ENCODE measurements at regions not wholly inside any gene's neighbourhood (a gene's known extent, or its start where the extent isn't known, plus 50 kb on each side); places are given as distances from the start of the nearest gene placed in this dataset.

- Mint-ChIP-seq H3K27ac (ENCODE audit: unreplicated experiment) (no peak overlapping the region), H3K36me3 (ENCODE audit: low read depth, unreplicated experiment) (no peaks in the 10 kb centered on the region), H3K4me3 (ENCODE audit: unreplicated experiment) (no peak overlapping the region), H3K9me3 (ENCODE audit: unreplicated experiment) (no peaks in the 10 kb centered on the region), H3K27me3 (ENCODE audit: unreplicated experiment) (no peaks in the 10 kb centered on the region), H3K4me1 (ENCODE audit: unreplicated experiment) (no peaks in the 10 kb centered on the region)
- TF ChIP-seq, protein P1, sequence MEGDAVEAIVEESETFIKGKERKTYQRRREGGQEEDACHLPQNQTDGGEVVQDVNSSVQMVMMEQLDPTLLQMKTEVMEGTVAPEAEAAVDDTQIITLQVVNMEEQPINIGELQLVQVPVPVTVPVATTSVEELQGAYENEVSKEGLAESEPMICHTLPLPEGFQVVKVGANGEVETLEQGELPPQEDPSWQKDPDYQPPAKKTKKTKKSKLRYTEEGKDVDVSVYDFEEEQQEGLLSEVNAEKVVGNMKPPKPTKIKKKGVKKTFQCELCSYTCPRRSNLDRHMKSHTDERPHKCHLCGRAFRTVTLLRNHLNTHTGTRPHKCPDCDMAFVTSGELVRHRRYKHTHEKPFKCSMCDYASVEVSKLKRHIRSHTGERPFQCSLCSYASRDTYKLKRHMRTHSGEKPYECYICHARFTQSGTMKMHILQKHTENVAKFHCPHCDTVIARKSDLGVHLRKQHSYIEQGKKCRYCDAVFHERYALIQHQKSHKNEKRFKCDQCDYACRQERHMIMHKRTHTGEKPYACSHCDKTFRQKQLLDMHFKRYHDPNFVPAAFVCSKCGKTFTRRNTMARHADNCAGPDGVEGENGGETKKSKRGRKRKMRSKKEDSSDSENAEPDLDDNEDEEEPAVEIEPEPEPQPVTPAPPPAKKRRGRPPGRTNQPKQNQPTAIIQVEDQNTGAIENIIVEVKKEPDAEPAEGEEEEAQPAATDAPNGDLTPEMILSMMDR (IDR thresholded peaks at IDR 0.05; ENCODE audit: unreplicated experiment), result no peak
- no peak for DNase-seq (ENCODE audit: low spot score)
These were observed 863.3 kb downstream of the IGSF11 start for GRCh38 chr3:118171236-118171852.

GRCh38 chr3:118180853-118181252 lies 853.8 kb downstream of the IGSF11 start:
- Mint-ChIP-seq H3K4me3 (ENCODE audit: unreplicated experiment) (no peak overlapping the region), H3K36me3 (ENCODE audit: low read depth, unreplicated experiment) (no peaks in the 10 kb centered on the region), H3K9me3 (ENCODE audit: unreplicated experiment) (no peaks in the 10 kb centered on the region), H3K27me3 (ENCODE audit: unreplicated experiment) (no peaks in the 10 kb centered on the region), H3K4me1 (ENCODE audit: unreplicated experiment) (no peaks in the 10 kb centered on the region), H3K27ac (ENCODE audit: unreplicated experiment) (no peak overlapping the region)
- TF ChIP-seq, protein P1 (IDR thresholded peaks at IDR 0.05; ENCODE audit: unreplicated experiment), result no peak
- DNase-seq (ENCODE audit: low spot score), result no peak

GRCh38 chr3:118181274-118181673 lies 853.4 kb downstream of the IGSF11 start:
- TF ChIP-seq, protein P1 (IDR thresholded peaks at IDR 0.05; ENCODE audit: unreplicated experiment), result no peak
- Mint-ChIP-seq H3K27ac (ENCODE audit: unreplicated experiment) (no peak overlapping the region), H3K27me3 (ENCODE audit: unreplicated experiment) (no peaks in the 10 kb centered on the region), H3K36me3 (ENCODE audit: low read depth, unreplicated experiment) (no peaks in the 10 kb centered on the region), H3K4me3 (ENCODE audit: unreplicated experiment) (no peak overlapping the region), H3K4me1 (ENCODE audit: unreplicated experiment) (no peaks in the 10 kb centered on the region), H3K9me3 (ENCODE audit: unreplicated experiment) (no peaks in the 10 kb centered on the region)
- no peak for DNase-seq (ENCODE audit: low spot score)

DNA sequence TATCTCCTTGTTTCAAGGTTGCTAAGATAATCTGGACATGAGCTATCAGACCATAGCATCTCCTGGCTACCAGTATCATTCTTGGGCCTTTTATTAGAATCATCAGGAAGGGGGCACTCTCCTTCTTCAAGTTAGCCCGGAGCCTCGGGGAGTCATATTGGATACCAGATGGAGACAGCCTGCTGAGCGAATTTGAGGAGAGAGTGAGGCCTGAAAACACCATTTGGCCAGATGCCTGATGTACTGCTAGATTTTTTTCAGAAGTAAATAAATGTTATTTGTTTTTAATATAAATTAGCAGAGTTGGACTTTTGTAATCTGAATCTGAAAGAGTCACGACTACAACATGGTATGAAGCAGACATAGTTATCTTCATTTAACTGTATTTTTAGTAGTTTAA lies 848.6 kb downstream of the IGSF11 start:
- Mint-ChIP-seq H3K27ac (ENCODE audit: unreplicated experiment) (no peak overlapping the region), H3K4me1 (ENCODE audit: unreplicated experiment) (no peaks in the 10 kb centered on the region), H3K36me3 (ENCODE audit: low read depth, unreplicated experiment) (no peaks in the 10 kb centered on the region), H3K27me3 (ENCODE audit: unreplicated experiment) (no peaks in the 10 kb centered on the region), H3K9me3 (ENCODE audit: unreplicated experiment) (no peaks in the 10 kb centered on the region), H3K4me3 (ENCODE audit: unreplicated experiment) (no peak overlapping the region)
- DNase-seq (ENCODE audit: low spot score), result no peak
- TF ChIP-seq, protein P1 (IDR thresholded peaks at IDR 0.05; ENCODE audit: unreplicated experiment), result no peak

DNA sequence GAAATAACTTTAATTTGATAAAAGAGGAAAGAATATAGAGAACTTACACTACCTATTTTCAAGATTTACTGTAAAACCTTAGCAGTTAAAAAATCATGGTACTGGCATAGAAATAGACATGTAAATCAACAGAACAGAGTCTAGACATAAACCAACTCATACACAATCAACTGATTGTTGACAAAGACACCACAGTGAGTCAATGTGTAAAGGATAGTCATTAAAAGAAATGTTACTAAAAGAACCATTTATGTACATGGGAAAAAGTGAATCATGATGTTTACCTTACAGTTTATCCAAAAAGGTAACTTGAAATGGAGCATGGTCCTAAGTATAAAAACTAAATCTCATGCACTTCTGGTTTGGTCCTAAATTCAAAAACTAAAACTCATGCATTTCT lies 847.4 kb downstream of the IGSF11 start:
- TF ChIP-seq, protein P1 (IDR thresholded peaks at IDR 0.05; ENCODE audit: unreplicated experiment), result no peak
- Mint-ChIP-seq H3K9me3 (ENCODE audit: unreplicated experiment) (no peaks in the 10 kb centered on the region), H3K4me3 (ENCODE audit: unreplicated experiment) (no peak overlapping the region), H3K4me1 (ENCODE audit: unreplicated experiment) (no peaks in the 10 kb centered on the region), H3K36me3 (ENCODE audit: low read depth, unreplicated experiment) (no peaks in the 10 kb centered on the region), H3K27ac (ENCODE audit: unreplicated experiment) (no peak overlapping the region), H3K27me3 (ENCODE audit: unreplicated experiment) (no peaks in the 10 kb centered on the region)
- DNase-seq (ENCODE audit: low spot score), result no peak
